HEK293 (cell line): ENCODE measurements at regions not wholly inside any gene's neighbourhood (a gene's known extent, or its start where the extent isn't known, plus 50 kb on each side); places are given as distances from the start of the nearest gene placed in this dataset.

ENCODE experiments used
- CTCF ChIA-PET: fragments of 350-600 bp; formaldehyde crosslinking; extraction: SDS; loops from one replicate; lab custom pipeline; 2021; ENCODE audit warnings: antibody characterized with exemption; lab: Yijun Ruan, JAX
- POLR2A ChIA-PET: fragments of 300-600 bp; formaldehyde crosslinking; extraction: SDS; loops from one replicate; lab custom pipeline; 2020; ENCODE audit warnings: antibody characterized with exemption, inconsistent platforms; lab: Yijun Ruan, JAX
- H3K27ac ChIP-seq: fragments of 200-500 bp; sonication (Bioruptor generic); 2 replicates; pipeline ENCODE4 v1.5.1; 2014; ENCODE audit warnings: low read depth, low read length, control low read depth, inconsistent platforms; ENCODE audit errors: extremely low read depth
- H3K36me3 ChIP-seq, 2 experiments: fragments of 200-500 bp in 1 of 2; sonication (Bioruptor generic) in 1 of 2; 1 replicate in 1 of 2; 2 replicates in 1 of 2; pipeline ENCODE4 v1.5.1; 2014 to 2017; ENCODE audit warnings: inconsistent platforms in 2 of 2, low read length in 2 of 2; ENCODE audit not compliant: control insufficient read depth in 2 of 2, insufficient read depth in 1 of 2
- H3K4me1 ChIP-seq: fragments of 200-500 bp; sonication (Bioruptor generic); 2 replicates; pipeline ENCODE4 v1.5.1; 2014; ENCODE audit warnings: mild to moderate bottlenecking, low read length, inconsistent platforms; ENCODE audit not compliant: control insufficient read depth, insufficient read depth
- H3K4me3 ChIP-seq: 2 replicates; pipeline ENCODE4 v1.5.1; 2011; ENCODE audit warnings: low read depth, mild to moderate bottlenecking, control low read depth, low read length, moderate library complexity
- H3K9me3 ChIP-seq: fragments of 200-500 bp; sonication (Bioruptor generic); 2 replicates; pipeline ENCODE4 v1.5.1; 2014; ENCODE audit warnings: low read depth, low read length, inconsistent platforms; ENCODE audit not compliant: control insufficient read depth, insufficient read depth
- GFI1B ChIP-seq: fragments of 450-650 bp; formaldehyde crosslinking; IDR thresholded peaks from 2 replicates; pipeline ENCODE4 v1.5.1; 2016; ENCODE audit warnings: missing biosample characterization, missing genetic modification characterization
- INSM2 ChIP-seq: fragments of 450-650 bp; formaldehyde crosslinking; IDR thresholded peaks from 2 replicates; pipeline ENCODE4 v1.5.1; 2016; ENCODE audit warnings: missing biosample characterization, missing genetic modification characterization
- KLF9 ChIP-seq: fragments of 450-650 bp; formaldehyde crosslinking; IDR thresholded peaks from 2 replicates; pipeline ENCODE4 v1.5.1; 2016; ENCODE audit warnings: missing biosample characterization, missing genetic modification characterization, low read depth
- MYNN ChIP-seq: fragments of 450-650 bp; formaldehyde crosslinking; IDR thresholded peaks from 2 replicates; pipeline ENCODE4 v1.5.1; 2016; ENCODE audit warnings: missing biosample characterization, missing genetic modification characterization, borderline replicate concordance
- SETDB1 ChIP-seq: IDR thresholded peaks from one replicate; pipeline ENCODE4 v1.6.1; 2017; ENCODE audit warnings: mild to moderate bottlenecking, low read length, moderate library complexity, mixed read lengths; ENCODE audit not compliant: insufficient read length
- ZEB2 ChIP-seq: fragments of 450-650 bp; formaldehyde crosslinking; IDR thresholded peaks from 2 replicates; pipeline ENCODE4 v1.5.1; 2016; ENCODE audit warnings: missing biosample characterization, missing genetic modification characterization
- ZIC2 ChIP-seq: fragments of 450-650 bp; formaldehyde crosslinking; IDR thresholded peaks from 2 replicates; pipeline ENCODE4 v1.5.1; 2016; ENCODE audit warnings: missing biosample characterization, missing genetic modification characterization
- ZNF211 ChIP-seq: fragments of 450-650 bp; formaldehyde crosslinking; IDR thresholded peaks from 2 replicates; pipeline ENCODE4 v1.5.1; 2016; ENCODE audit warnings: low read depth, missing biosample characterization, missing genetic modification characterization
- ZNF223 ChIP-seq: fragments of 450-650 bp; formaldehyde crosslinking; IDR thresholded peaks from 2 replicates; pipeline ENCODE4 v1.5.1; 2016; ENCODE audit warnings: missing biosample characterization, missing genetic modification characterization
- ZNF366 ChIP-seq: fragments of 450-650 bp; formaldehyde crosslinking; conservative IDR thresholded peaks from 2 replicates; pipeline ENCODE4 v1.5.1; 2016; ENCODE audit warnings: missing biosample characterization, missing genetic modification characterization
- ZNF426 ChIP-seq: fragments of 450-650 bp; formaldehyde crosslinking; IDR thresholded peaks from 2 replicates; pipeline ENCODE4 v1.5.1; 2017; ENCODE audit warnings: missing biosample characterization, missing genetic modification characterization, mild to moderate bottlenecking, inconsistent platforms, moderate library complexity
- ZNF521 ChIP-seq: fragments of 450-650 bp; formaldehyde crosslinking; IDR thresholded peaks from 2 replicates; pipeline ENCODE4 v1.5.1; 2017; ENCODE audit warnings: missing biosample characterization, mild to moderate bottlenecking, missing genetic modification characterization
- ZNF621 ChIP-seq: fragments of 450-650 bp; formaldehyde crosslinking; IDR thresholded peaks from 2 replicates; pipeline ENCODE4 v1.5.1; 2017; ENCODE audit warnings: missing biosample characterization, missing genetic modification characterization
- ZNF626 ChIP-seq: fragments of 450-650 bp; sonication (Bioruptor Pico); formaldehyde crosslinking; IDR thresholded peaks from 2 replicates; pipeline ENCODE4 v1.5.1; 2018; ENCODE audit warnings: missing biosample characterization, missing genetic modification characterization, inconsistent platforms
- ZNF76 ChIP-seq: fragments of 450-650 bp; formaldehyde crosslinking; IDR thresholded peaks from 2 replicates; pipeline ENCODE4; 2016; ENCODE audit warnings: low read depth, missing biosample characterization, missing genetic modification characterization, borderline replicate concordance
- ZNF776 ChIP-seq: fragments of 450-650 bp; formaldehyde crosslinking; IDR thresholded peaks from 2 replicates; pipeline ENCODE4 v1.5.0; 2017; ENCODE audit warnings: missing biosample characterization, missing genetic modification characterization, borderline replicate concordance
- ZNF792 ChIP-seq: fragments of 450-650 bp; formaldehyde crosslinking; IDR thresholded peaks from 2 replicates; pipeline ENCODE4 v1.5.1; 2016; ENCODE audit warnings: missing biosample characterization, missing genetic modification characterization
- TF ChIP-seq, protein P1 (sequence below): fragments of 450-650 bp; formaldehyde crosslinking; conservative IDR thresholded peaks from 2 replicates; pipeline ENCODE4 v1.5.1; 2016; ENCODE audit warnings: low read depth, missing biosample characterization, missing genetic modification characterization
- TF ChIP-seq, protein P2 (sequence below): fragments of 450-650 bp; formaldehyde crosslinking; conservative IDR thresholded peaks from 2 replicates; pipeline ENCODE4 v1.5.1; 2016; ENCODE audit warnings: low read depth, missing biosample characterization, missing genetic modification characterization
- TF ChIP-seq, protein P3 (sequence below): fragments of 450-650 bp; formaldehyde crosslinking; IDR thresholded peaks from 2 replicates; pipeline ENCODE4; 2016; ENCODE audit warnings: missing biosample characterization, missing genetic modification characterization

DNA sequence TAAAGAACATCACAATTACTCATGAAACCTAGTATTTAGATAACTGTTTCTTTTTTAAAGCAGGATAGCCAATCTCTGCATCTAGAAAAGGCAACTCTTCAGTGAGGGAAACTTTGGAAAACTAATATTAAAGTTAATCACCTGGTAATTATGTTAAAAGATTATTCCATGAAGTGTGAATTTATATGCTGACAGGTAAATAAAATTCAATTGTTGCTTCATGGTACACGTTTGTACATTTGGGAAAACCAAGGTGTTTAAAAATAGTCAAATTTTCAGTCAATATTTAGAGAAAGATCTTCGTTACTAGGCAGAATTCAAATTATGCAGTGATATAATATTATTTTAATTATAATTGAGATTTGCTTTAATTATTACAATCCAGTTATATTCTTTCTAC lies 100.1 kb upstream of the LRFN5 start:
- ChIA-PET CTCF (no interaction called here), POLR2A (no interaction called here)
- Histone ChIP-seq H3K9me3 (no peaks in the 10 kb centered on the region), H3K4me3 (no peak overlapping the region), H3K4me1 (no peaks in the 10 kb centered on the region), H3K27ac (no peak overlapping the region)
- TF ChIP-seq ZNF211 (tag by site-specific recombination) (no peak), ZNF76 (no peak), ZNF792 (tag by site-specific recombination) (no peak), MYNN (tag by site-specific recombination) (no peak), ZEB2 (tag by site-specific recombination) (no peak), ZNF776 (no peak), INSM2 (tag by site-specific recombination) (no peak), SETDB1 (no peak), ZNF426 (tag by site-specific recombination) (no peak), ZNF626 (tag by site-specific recombination) (no peak), ZIC2 (tag by site-specific recombination) (no peak), ZNF223 (tag by site-specific recombination) (no peak), ZNF621 (tag by site-specific recombination) (no peak)
- TF ChIP-seq, protein P1, sequence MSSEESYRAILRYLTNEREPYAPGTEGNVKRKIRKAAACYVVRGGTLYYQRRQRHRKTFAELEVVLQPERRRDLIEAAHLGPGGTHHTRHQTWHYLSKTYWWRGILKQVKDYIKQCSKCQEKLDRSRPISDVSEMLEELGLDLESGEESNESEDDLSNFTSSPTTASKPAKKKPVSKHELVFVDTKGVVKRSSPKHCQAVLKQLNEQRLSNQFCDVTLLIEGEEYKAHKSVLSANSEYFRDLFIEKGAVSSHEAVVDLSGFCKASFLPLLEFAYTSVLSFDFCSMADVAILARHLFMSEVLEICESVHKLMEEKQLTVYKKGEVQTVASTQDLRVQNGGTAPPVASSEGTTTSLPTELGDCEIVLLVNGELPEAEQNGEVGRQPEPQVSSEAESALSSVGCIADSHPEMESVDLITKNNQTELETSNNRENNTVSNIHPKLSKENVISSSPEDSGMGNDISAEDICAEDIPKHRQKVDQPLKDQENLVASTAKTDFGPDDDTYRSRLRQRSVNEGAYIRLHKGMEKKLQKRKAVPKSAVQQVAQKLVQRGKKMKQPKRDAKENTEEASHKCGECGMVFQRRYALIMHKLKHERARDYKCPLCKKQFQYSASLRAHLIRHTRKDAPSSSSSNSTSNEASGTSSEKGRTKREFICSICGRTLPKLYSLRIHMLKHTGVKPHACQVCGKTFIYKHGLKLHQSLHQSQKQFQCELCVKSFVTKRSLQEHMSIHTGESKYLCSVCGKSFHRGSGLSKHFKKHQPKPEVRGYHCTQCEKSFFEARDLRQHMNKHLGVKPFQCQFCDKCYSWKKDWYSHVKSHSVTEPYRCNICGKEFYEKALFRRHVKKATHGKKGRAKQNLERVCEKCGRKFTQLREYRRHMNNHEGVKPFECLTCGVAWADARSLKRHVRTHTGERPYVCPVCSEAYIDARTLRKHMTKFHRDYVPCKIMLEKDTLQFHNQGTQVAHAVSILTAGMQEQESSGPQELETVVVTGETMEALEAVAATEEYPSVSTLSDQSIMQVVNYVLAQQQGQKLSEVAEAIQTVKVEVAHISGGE (tag by site-specific recombination), result no peak
- TF ChIP-seq, all 188 proteins: peak for 0
- no peaks in the 10 kb centered on the region for H3K36me3 ChIP-seq

DNA sequence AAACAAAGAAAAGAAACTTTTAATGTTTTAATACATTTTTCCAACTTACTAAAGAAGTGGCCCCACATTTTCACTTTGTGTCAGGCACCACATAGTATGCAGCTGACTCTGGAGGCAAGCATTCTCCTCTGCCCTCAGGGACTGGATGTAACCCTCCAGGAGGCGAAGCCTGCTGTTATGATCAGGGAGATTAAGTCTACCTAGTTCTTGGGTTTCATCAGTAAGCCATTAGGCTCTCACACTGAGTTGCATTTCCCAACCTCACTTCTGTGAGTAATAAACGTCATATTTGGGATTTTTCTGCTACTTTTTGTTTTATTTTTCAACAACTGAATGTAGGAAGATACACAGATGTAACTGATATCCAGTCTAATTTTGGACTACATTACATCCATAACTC lies 101.2 kb upstream of the LRFN5 start:
- H3K36me3 ChIP-seq, result no peaks in the 10 kb centered on the region
- H3K27ac ChIP-seq, result no peak overlapping the region
- no peak overlapping the region for H3K4me3 ChIP-seq
- TF ChIP-seq KLF9 (tag by site-specific recombination) (no peak), GFI1B (tag by site-specific recombination) (no peak), ZNF521 (no peak), ZNF366 (tag by site-specific recombination) (no peak)
- TF ChIP-seq, protein P2, sequence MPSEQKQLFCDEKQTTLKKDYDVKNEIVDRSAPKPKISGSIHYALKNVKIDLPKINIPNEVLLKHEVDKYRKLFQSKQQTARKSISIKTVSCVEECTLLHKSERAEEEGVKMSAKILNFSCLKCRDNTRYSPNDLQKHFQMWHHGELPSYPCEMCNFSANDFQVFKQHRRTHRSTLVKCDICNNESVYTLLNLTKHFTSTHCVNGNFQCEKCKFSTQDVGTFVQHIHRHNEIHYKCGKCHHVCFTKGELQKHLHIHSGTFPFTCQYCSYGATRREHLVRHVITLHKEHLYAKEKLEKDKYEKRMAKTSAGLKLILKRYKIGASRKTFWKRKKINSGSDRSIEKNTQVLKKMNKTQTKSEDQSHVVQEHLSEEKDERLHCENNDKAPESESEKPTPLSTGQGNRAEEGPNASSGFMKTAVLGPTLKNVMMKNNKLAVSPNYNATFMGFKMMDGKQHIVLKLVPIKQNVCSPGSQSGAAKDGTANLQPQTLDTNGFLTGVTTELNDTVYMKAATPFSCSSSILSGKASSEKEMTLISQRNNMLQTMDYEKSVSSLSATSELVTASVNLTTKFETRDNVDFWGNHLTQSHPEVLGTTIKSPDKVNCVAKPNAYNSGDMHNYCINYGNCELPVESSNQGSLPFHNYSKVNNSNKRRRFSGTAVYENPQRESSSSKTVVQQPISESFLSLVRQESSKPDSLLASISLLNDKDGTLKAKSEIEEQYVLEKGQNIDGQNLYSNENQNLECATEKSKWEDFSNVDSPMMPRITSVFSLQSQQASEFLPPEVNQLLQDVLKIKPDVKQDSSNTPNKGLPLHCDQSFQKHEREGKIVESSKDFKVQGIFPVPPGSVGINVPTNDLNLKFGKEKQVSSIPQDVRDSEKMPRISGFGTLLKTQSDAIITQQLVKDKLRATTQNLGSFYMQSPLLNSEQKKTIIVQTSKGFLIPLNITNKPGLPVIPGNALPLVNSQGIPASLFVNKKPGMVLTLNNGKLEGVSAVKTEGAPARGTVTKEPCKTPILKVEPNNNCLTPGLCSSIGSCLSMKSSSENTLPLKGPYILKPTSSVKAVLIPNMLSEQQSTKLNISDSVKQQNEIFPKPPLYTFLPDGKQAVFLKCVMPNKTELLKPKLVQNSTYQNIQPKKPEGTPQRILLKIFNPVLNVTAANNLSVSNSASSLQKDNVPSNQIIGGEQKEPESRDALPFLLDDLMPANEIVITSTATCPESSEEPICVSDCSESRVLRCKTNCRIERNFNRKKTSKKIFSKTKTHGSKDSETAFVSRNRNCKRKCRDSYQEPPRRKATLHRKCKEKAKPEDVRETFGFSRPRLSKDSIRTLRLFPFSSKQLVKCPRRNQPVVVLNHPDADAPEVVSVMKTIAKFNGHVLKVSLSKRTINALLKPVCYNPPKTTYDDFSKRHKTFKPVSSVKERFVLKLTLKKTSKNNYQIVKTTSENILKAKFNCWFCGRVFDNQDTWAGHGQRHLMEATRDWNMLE (tag by site-specific recombination), result no peak
- TF ChIP-seq, protein P3, sequence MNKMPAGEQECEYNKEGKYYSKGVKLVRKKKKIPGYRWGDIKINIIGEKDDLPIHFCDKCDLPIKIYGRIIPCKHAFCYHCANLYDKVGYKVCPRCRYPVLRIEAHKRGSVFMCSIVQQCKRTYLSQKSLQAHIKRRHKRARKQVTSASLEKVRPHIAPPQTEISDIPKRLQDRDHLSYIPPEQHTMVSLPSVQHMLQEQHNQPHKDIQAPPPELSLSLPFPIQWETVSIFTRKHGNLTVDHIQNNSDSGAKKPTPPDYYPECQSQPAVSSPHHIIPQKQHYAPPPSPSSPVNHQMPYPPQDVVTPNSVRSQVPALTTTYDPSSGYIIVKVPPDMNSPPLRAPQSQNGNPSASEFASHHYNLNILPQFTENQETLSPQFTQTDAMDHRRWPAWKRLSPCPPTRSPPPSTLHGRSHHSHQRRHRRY, result no peak
- TF ChIP-seq, all 188 proteins: peak for 0
- ChIA-PET CTCF (no interaction called here), POLR2A (no interaction called here)
- Histone ChIP-seq H3K9me3 (no peaks in the 10 kb centered on the region), H3K4me1 (no peaks in the 10 kb centered on the region)
